ENCODE measurements at regions not wholly inside any gene's neighbourhood (a gene's known extent, or its start where the extent isn't known, plus 50 kb on each side); places are given as distances from the start of the nearest gene placed in this dataset.
"Not testable (repeated sequence)": the region's sequence is repeated elsewhere in the genome, so short reads cannot be mapped to it uniquely, and the experiment has no call there.

DNA sequence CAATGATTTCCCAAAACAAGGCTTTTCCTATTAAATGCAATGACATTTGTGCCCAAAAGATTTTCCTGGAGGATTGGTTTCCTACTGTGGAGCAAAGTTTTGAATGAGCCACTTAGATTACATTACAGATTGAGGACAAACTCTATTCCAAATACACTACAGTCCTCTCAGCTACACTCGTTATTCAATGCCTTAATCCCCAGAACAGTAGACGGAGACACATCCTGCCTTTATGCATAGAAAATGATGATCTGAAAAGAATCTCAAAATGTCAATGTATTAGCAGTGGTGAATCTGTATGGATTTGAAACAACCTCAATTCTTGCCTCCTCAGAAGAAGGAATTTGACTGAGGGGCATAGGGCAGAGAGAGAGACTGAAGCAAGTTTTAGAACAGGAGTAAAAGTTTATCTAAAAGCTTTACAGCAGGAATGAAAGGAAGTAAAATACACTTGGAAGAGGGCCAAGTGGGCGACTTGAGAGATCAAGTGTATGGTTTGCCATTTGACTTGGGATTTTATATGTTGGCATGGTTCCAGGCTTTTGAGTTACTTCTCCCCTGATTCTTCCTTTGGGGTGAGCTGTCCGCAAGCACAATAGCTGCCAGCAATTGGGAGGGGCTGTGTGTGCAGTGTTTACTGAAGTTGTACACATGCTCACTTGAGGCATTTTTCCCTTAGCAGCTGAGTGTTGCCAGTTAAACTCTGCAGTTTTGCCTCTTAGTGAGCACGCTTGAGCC lies 891.9 kb upstream of the MBL2 start:
- no peak overlapping the region for H3K27ac ChIP-seq (ENCODE audit: low read length)

GRCh38 chr10:53650794-53651193 lies 878.2 kb upstream of the MBL2 start:
- no peak overlapping the region for H3K4me3 ChIP-seq (ENCODE audit: low read length)
- 83% methylated on average over 1 of the region's 6 CpGs for WGBS (ENCODE audit: insufficient coverage, low lambda C conversion rate)

More for the DNA sequence above, 891.9 kb upstream of the MBL2 start:
- no peak overlapping the region for H3K4me3 ChIP-seq (ENCODE audit: low read length)
- no peaks in the 10 kb centered on the region for H3K4me1 ChIP-seq (ENCODE audit: control insufficient read depth, insufficient read depth, low read length)
- H3K9me3 ChIP-seq (ENCODE audit: control insufficient read depth, low read depth, low read length) = no peaks in the 10 kb centered on the region
- H3K36me3 ChIP-seq (ENCODE audit: control insufficient read depth, insufficient read depth, low read length) = no peaks in the 10 kb centered on the region
- no peaks in the 10 kb centered on the region for H3K27me3 ChIP-seq (ENCODE audit: control insufficient read depth, insufficient read depth, low read length)
- WGBS (ENCODE audit: insufficient coverage, low lambda C conversion rate) = no CpG with 5 or more reads among the region's 5 CpGs
- peak in 1 of 2 donors; percentile 32 for DNase-seq

DNA sequence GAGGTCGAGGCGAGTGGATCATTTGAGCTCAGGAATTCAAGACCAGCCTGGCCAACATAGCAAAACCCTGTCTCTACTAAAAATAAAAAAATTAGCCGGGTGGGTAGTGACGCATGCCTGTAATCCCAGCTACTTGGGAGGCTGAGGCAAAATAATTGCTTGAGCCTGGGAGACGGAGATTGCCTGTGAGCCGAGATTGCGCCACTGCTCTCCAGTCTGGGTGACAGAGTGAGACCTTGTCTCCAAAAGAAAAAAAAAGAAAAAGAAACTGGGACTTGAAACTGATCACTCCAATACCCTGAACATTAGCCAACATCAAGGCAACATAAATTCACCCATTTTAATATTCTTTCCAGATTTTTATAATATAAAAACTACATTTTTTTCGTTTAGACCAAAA lies 874.6 kb upstream of the MBL2 start:
- H3K36me3 ChIP-seq (ENCODE audit: control insufficient read depth, insufficient read depth, low read length); H3K4me3 ChIP-seq (ENCODE audit: low read length); H3K27ac ChIP-seq (ENCODE audit: low read length); H3K4me1 ChIP-seq (ENCODE audit: control insufficient read depth, insufficient read depth, low read length); H3K27me3 ChIP-seq (ENCODE audit: control insufficient read depth, insufficient read depth, low read length); H3K9me3 ChIP-seq (ENCODE audit: control insufficient read depth, low read depth, low read length); DNase-seq: not testable (repeated sequence)
- 17% methylated on average over 1 of the region's 8 CpGs for WGBS (ENCODE audit: insufficient coverage, low lambda C conversion rate)

More at GRCh38 chr10:53650794-53651193, 878.2 kb upstream of the MBL2 start:
- no peak for DNase-seq
- H3K9me3 ChIP-seq (ENCODE audit: control insufficient read depth, low read depth, low read length) = no peaks in the 10 kb centered on the region
- no peaks in the 10 kb centered on the region for H3K27me3 ChIP-seq (ENCODE audit: control insufficient read depth, insufficient read depth, low read length)
- no peaks in the 10 kb centered on the region for H3K36me3 ChIP-seq (ENCODE audit: control insufficient read depth, insufficient read depth, low read length)
- no peaks in the 10 kb centered on the region for H3K4me1 ChIP-seq (ENCODE audit: control insufficient read depth, insufficient read depth, low read length)
- H3K27ac ChIP-seq (ENCODE audit: low read length) = no peak overlapping the region

DNA sequence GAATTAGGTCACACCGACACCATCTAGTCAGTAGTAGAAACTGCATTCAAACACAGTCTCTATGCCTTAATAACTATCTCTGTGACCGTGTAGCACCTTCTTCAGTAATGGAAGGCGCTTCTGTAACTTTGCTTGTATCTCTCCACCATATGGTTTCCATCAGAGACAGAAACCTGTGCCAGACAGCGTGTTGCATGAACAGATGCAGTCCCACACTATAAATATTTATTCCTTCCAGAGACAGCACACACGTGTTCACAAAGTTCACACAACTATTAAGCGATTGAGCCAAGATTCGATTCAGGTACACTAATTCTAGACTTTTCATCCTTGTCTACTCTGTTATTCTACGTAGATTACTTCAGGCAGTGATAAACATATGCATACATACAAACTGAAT lies 873.9 kb upstream of the MBL2 start:
- no peaks in the 10 kb centered on the region for H3K27me3 ChIP-seq (ENCODE audit: control insufficient read depth, insufficient read depth, low read length)
- WGBS (ENCODE audit: insufficient coverage, low lambda C conversion rate) = 83% methylated on average over 3 of the region's 8 CpGs
- H3K36me3 ChIP-seq (ENCODE audit: control insufficient read depth, insufficient read depth, low read length) = no peaks in the 10 kb centered on the region
- no peak overlapping the region for H3K27ac ChIP-seq (ENCODE audit: low read length)
- H3K4me3 ChIP-seq (ENCODE audit: low read length) = no peak overlapping the region
- no peaks in the 10 kb centered on the region for H3K4me1 ChIP-seq (ENCODE audit: control insufficient read depth, insufficient read depth, low read length)
- no peaks in the 10 kb centered on the region for H3K9me3 ChIP-seq (ENCODE audit: control insufficient read depth, low read depth, low read length)
- DNase-seq = peak in 1 of 2 donors; percentile 17

- no peak for DNase-seq
- Histone ChIP-seq H3K27ac (ENCODE audit: low read length) (no peak overlapping the region), H3K27me3 (ENCODE audit: control insufficient read depth, insufficient read depth, low read length) (no peaks in the 10 kb centered on the region), H3K9me3 (ENCODE audit: control insufficient read depth, low read depth, low read length) (no peaks in the 10 kb centered on the region), H3K4me3 (ENCODE audit: low read length) (no peak overlapping the region), H3K4me1 (ENCODE audit: control insufficient read depth, insufficient read depth, low read length) (no peaks in the 10 kb centered on the region), H3K36me3 (ENCODE audit: control insufficient read depth, insufficient read depth, low read length) (no peaks in the 10 kb centered on the region)
- no CpG with 5 or more reads among the region's 1 CpG for WGBS (ENCODE audit: insufficient coverage, low lambda C conversion rate)
These were observed 873.4 kb upstream of the MBL2 start for GRCh38 chr10:53645951-53646350.

DNA sequence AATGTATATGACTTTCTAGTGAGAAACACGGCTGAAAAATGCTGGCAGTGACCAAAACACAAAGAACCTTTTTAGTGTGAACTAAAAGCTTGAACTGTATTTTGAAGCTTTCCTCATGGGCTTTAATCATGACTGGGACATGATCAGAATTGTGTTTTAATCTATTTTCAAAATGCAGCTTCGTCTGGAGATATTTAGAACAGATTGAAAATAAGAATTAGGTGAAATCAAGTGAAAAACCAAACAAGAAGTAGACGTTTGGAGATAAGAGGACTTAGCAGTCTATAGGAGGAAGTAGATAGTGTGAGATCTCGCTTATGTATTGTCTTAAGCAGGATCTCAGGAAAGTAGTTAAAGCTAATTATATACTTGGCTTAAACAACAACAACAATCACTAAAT lies 865.4 kb upstream of the MBL2 start:
- no peaks in the 10 kb centered on the region for H3K9me3 ChIP-seq (ENCODE audit: control insufficient read depth, low read depth, low read length)
- no peaks in the 10 kb centered on the region for H3K36me3 ChIP-seq (ENCODE audit: control insufficient read depth, insufficient read depth, low read length)
- H3K27ac ChIP-seq (ENCODE audit: low read length) = no peak overlapping the region
- no peak overlapping the region for H3K4me3 ChIP-seq (ENCODE audit: low read length)
- no peaks in the 10 kb centered on the region for H3K4me1 ChIP-seq (ENCODE audit: control insufficient read depth, insufficient read depth, low read length)
- no peaks in the 10 kb centered on the region for H3K27me3 ChIP-seq (ENCODE audit: control insufficient read depth, insufficient read depth, low read length)
- DNase-seq = no peak
- WGBS (ENCODE audit: insufficient coverage, low lambda C conversion rate) = 33% methylated on average over 2 of the region's 4 CpGs

DNA sequence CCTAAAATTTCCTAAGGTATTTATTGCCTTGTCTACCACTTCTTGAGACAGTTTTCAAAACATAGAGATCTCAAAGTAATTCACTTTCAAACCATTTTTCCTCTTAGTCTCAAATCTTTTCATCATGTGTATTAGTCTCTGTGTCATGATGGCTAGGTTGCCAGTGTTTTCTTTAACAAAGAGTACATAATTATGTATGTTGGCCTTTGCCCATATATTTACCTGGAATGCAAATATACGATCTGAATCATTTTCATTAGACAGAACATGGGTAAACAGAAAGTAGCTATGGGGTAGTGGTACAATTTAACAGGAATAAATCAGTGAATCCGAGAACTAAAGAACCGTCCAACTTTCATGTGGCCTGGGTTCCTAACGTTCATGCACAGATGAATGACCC lies 852.1 kb upstream of the MBL2 start:
- Histone ChIP-seq H3K9me3 (ENCODE audit: control insufficient read depth, low read depth, low read length) (no peaks in the 10 kb centered on the region), H3K4me1 (ENCODE audit: control insufficient read depth, insufficient read depth, low read length) (no peaks in the 10 kb centered on the region), H3K36me3 (ENCODE audit: control insufficient read depth, insufficient read depth, low read length) (no peaks in the 10 kb centered on the region), H3K4me3 (ENCODE audit: low read length) (no peak overlapping the region), H3K27me3 (ENCODE audit: control insufficient read depth, insufficient read depth, low read length) (no peaks in the 10 kb centered on the region), H3K27ac (ENCODE audit: low read length) (no peak overlapping the region)
- 33% methylated on average over 1 of the region's 4 CpGs for WGBS (ENCODE audit: insufficient coverage, low lambda C conversion rate)
- no peak for DNase-seq

- DNase-seq = no peak
- 75% methylated on average over 1 of the region's 2 CpGs for WGBS (ENCODE audit: insufficient coverage, low lambda C conversion rate)
- no peak overlapping the region for H3K27ac ChIP-seq (ENCODE audit: low read length)
- H3K27me3 ChIP-seq (ENCODE audit: control insufficient read depth, insufficient read depth, low read length) = no peaks in the 10 kb centered on the region
- no peaks in the 10 kb centered on the region for H3K36me3 ChIP-seq (ENCODE audit: control insufficient read depth, insufficient read depth, low read length)
- no peak overlapping the region for H3K4me3 ChIP-seq (ENCODE audit: low read length)
- no peaks in the 10 kb centered on the region for H3K4me1 ChIP-seq (ENCODE audit: control insufficient read depth, insufficient read depth, low read length)
- H3K9me3 ChIP-seq (ENCODE audit: control insufficient read depth, low read depth, low read length) = no peaks in the 10 kb centered on the region
These were observed 849.6 kb upstream of the MBL2 start for GRCh38 chr10:53622201-53622600.

DNA sequence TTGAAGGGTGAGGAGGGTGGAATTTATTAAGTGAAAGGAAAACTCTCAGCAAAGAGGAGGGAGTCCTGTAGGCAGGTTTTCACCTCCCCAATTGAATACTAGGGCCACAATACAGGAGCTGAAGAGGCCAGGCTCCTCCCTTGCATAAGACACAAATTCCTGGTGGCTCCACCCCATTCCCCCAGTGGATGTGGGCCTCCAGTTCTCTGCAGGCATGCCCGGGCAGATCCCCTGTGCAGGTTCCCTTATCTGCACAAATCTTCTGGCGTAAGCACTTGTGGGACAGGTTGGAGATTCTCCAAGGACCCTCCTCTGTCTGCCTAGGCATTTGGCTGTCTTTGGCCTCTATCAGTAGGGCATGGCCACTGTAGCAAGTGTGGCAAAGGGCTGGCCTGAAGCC lies 847.1 kb upstream of the MBL2 start:
- no peaks in the 10 kb centered on the region for H3K9me3 ChIP-seq (ENCODE audit: control insufficient read depth, low read depth, low read length)
- no peak for DNase-seq
- no CpG with 5 or more reads among the region's 2 CpGs for WGBS (ENCODE audit: insufficient coverage, low lambda C conversion rate)
- H3K4me1 ChIP-seq (ENCODE audit: control insufficient read depth, insufficient read depth, low read length) = no peaks in the 10 kb centered on the region
- no peak overlapping the region for H3K4me3 ChIP-seq (ENCODE audit: low read length)
- H3K36me3 ChIP-seq (ENCODE audit: control insufficient read depth, insufficient read depth, low read length) = no peaks in the 10 kb centered on the region
- H3K27ac ChIP-seq (ENCODE audit: low read length) = no peak overlapping the region
- H3K27me3 ChIP-seq (ENCODE audit: control insufficient read depth, insufficient read depth, low read length) = no peaks in the 10 kb centered on the region

GRCh38 chr10:53607691-53608090 lies 835.1 kb upstream of the MBL2 start:
- Histone ChIP-seq H3K9me3 (ENCODE audit: control insufficient read depth, low read depth, low read length) (no peaks in the 10 kb centered on the region), H3K27ac (ENCODE audit: low read length) (no peak overlapping the region), H3K4me1 (ENCODE audit: control insufficient read depth, insufficient read depth, low read length) (no peaks in the 10 kb centered on the region), H3K4me3 (ENCODE audit: low read length) (no peak overlapping the region), H3K36me3 (ENCODE audit: control insufficient read depth, insufficient read depth, low read length) (no peaks in the 10 kb centered on the region), H3K27me3 (ENCODE audit: control insufficient read depth, insufficient read depth, low read length) (no peaks in the 10 kb centered on the region)
- DNase-seq = no peak
- 38% methylated on average over 3 of the region's 3 CpGs for WGBS (ENCODE audit: insufficient coverage, low lambda C conversion rate)

DNA sequence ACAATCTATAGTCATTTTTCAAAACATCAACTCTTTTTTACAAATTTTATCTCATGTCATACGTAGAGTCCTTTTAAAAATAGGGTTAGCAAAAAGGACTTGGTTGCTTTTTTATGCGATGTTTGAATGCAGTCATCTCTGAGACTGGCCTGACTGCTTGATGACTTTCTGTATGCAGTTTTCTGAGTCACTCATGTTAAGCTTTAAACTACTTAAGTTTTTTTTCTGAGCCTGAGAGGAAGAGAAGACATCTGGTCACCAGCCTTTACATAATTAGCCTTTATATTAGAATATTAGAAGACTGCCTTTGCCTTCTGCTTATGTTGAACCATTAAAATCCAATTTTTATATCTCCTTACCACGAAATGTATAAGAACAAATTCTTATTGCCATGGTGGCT lies 834.4 kb upstream of the MBL2 start:
- Histone ChIP-seq H3K27ac (ENCODE audit: low read length) (no peak overlapping the region), H3K4me3 (ENCODE audit: low read length) (no peak overlapping the region), H3K9me3 (ENCODE audit: control insufficient read depth, low read depth, low read length) (no peaks in the 10 kb centered on the region), H3K36me3 (ENCODE audit: control insufficient read depth, insufficient read depth, low read length) (no peaks in the 10 kb centered on the region), H3K4me1 (ENCODE audit: control insufficient read depth, insufficient read depth, low read length) (no peaks in the 10 kb centered on the region), H3K27me3 (ENCODE audit: control insufficient read depth, insufficient read depth, low read length) (no peaks in the 10 kb centered on the region)
- no peak for DNase-seq
- 84% methylated on average over 2 of the region's 3 CpGs for WGBS (ENCODE audit: insufficient coverage, low lambda C conversion rate)

Data from large intestine (tissue), 3 donors.